ENCODE measurements at regions not wholly inside any gene's neighbourhood (a gene's known extent, or its start where the extent isn't known, plus 50 kb on each side); places are given as distances from the start of the nearest gene placed in this dataset.
"Not testable (repeated sequence)": the region's sequence is repeated elsewhere in the genome, so short reads cannot be mapped to it uniquely, and the experiment has no call there.

- no peaks in the 10 kb centered on the region for H3F3A ChIP-seq (ENCODE audit: control insufficient read depth, insufficient read depth)
- no peaks in the 10 kb centered on the region for H4K20me1 ChIP-seq (ENCODE audit: control insufficient read depth, insufficient read depth, low read depth, low read length)
- no peaks in the 10 kb centered on the region for H3K4me1 ChIP-seq (ENCODE audit: control insufficient read depth, low read length)
- no peaks in the 10 kb centered on the region for H3K36me3 ChIP-seq (ENCODE audit: control insufficient read depth, low read length)
- H3K4me2 ChIP-seq (ENCODE audit: low read length), result no peak overlapping the region
- no peak overlapping the region for H3K27ac ChIP-seq (ENCODE audit: low read depth, low read length)
- H3K79me2 ChIP-seq (ENCODE audit: control insufficient read depth, low read length), result no peaks in the 10 kb centered on the region
- H3K4me3 ChIP-seq (ENCODE audit: low read length), result no peak overlapping the region
- TF ChIP-seq, protein P1, sequence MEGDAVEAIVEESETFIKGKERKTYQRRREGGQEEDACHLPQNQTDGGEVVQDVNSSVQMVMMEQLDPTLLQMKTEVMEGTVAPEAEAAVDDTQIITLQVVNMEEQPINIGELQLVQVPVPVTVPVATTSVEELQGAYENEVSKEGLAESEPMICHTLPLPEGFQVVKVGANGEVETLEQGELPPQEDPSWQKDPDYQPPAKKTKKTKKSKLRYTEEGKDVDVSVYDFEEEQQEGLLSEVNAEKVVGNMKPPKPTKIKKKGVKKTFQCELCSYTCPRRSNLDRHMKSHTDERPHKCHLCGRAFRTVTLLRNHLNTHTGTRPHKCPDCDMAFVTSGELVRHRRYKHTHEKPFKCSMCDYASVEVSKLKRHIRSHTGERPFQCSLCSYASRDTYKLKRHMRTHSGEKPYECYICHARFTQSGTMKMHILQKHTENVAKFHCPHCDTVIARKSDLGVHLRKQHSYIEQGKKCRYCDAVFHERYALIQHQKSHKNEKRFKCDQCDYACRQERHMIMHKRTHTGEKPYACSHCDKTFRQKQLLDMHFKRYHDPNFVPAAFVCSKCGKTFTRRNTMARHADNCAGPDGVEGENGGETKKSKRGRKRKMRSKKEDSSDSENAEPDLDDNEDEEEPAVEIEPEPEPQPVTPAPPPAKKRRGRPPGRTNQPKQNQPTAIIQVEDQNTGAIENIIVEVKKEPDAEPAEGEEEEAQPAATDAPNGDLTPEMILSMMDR (IDR thresholded peaks at IDR 0.05; ENCODE audit: low read depth, low read length, poor library complexity, severe bottlenecking), result no peak
- TF ChIP-seq EZH2phosphoT487 (IDR thresholded peaks at IDR 0.05; ENCODE audit: borderline replicate concordance, low read length), result no peak
- H3K9me2 ChIP-seq (replicated peaks; ENCODE audit: control insufficient read depth, low read length), result no peaks in the 10 kb centered on the region
- no peaks in the 10 kb centered on the region for H3K9me3 ChIP-seq (ENCODE audit: control insufficient read depth, insufficient read depth, low read length)
- H3K27me3 ChIP-seq (ENCODE audit: control insufficient read depth, low read length), result no peaks in the 10 kb centered on the region
These were observed 124.6 kb downstream of the SHANK2 start for GRCh38 chr11:71127806-71128205.

DNA sequence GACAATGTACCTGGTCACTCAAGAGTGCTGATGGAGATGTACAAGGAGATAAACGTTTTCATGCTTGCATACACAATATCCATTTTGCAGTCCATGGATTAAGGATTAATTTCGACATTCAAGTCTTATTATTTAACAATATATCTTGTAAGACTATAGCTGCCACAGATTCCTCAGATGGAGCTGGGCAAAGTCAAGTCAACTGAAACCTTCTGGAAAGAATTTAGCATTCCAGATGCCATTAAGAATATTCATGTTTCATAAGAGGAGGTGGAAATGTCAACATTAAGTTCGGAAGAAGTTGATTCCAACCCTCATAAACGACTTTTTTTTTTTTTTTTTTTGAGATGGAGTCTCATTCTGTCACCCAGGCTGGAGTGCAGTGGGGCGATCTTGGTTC is 126.0 kb downstream of the SHANK2 start:
- not testable (repeated sequence) for H3K27me3 ChIP-seq (ENCODE audit: control insufficient read depth, low read length); H3K4me3 ChIP-seq (ENCODE audit: low read length)

DNA sequence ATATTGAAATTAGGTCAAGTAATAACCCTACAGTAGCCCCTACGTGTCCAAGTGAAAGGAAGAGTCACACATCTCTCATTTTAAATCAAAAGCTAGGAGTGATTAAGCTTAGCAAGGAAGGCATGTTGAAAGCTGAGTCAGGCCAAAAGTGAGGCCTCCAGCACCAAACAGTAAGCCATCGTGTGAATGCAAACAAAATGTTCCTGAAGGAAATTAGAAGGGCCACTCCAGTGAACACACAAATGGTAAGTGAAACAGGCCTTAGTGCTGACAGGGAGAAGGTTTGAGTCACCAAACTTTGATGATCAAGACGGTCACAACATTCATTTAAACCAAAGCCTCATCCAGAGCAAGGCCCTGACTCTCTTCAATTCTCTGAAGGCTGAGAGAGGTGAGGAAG is 127.2 kb downstream of the SHANK2 start:
- no peaks in the 10 kb centered on the region for H3K36me3 ChIP-seq (ENCODE audit: control insufficient read depth, low read length)
- no peaks in the 10 kb centered on the region for H3K9me3 ChIP-seq (ENCODE audit: control insufficient read depth, insufficient read depth, low read length)
- no peaks in the 10 kb centered on the region for H3K9me2 ChIP-seq (replicated peaks; ENCODE audit: control insufficient read depth, low read length)
- no peaks in the 10 kb centered on the region for H3K27me3 ChIP-seq (ENCODE audit: control insufficient read depth, low read length)
- H3K4me1 ChIP-seq (ENCODE audit: control insufficient read depth, low read length), result no peaks in the 10 kb centered on the region
- no peaks in the 10 kb centered on the region for H3F3A ChIP-seq (ENCODE audit: control insufficient read depth, insufficient read depth)
- H3K79me2 ChIP-seq (ENCODE audit: control insufficient read depth, low read length), result no peaks in the 10 kb centered on the region
- TF ChIP-seq, protein P1 (IDR thresholded peaks at IDR 0.05; ENCODE audit: low read depth, low read length, poor library complexity, severe bottlenecking), result no peak
- TF ChIP-seq EZH2phosphoT487 (IDR thresholded peaks at IDR 0.05; ENCODE audit: borderline replicate concordance, low read length), result no peak
- H4K20me1 ChIP-seq (ENCODE audit: control insufficient read depth, insufficient read depth, low read depth, low read length), result no peaks in the 10 kb centered on the region
- H3K4me2 ChIP-seq (ENCODE audit: low read length), result no peak overlapping the region
- H3K27ac ChIP-seq (ENCODE audit: low read depth, low read length), result no peak overlapping the region
- no peak overlapping the region for H3K4me3 ChIP-seq (ENCODE audit: low read length)

More for the DNA sequence above, 126.0 kb downstream of the SHANK2 start:
- not testable (repeated sequence) for H4K20me1 ChIP-seq (ENCODE audit: control insufficient read depth, insufficient read depth, low read depth, low read length); H3F3A ChIP-seq (ENCODE audit: control insufficient read depth, insufficient read depth); H3K9me2 ChIP-seq (replicated peaks; ENCODE audit: control insufficient read depth, low read length); H3K9me3 ChIP-seq (ENCODE audit: control insufficient read depth, insufficient read depth, low read length); H3K36me3 ChIP-seq (ENCODE audit: control insufficient read depth, low read length); H3K27ac ChIP-seq (ENCODE audit: low read depth, low read length); H3K79me2 ChIP-seq (ENCODE audit: control insufficient read depth, low read length); H3K4me1 ChIP-seq (ENCODE audit: control insufficient read depth, low read length); H3K4me2 ChIP-seq (ENCODE audit: low read length)

DNA sequence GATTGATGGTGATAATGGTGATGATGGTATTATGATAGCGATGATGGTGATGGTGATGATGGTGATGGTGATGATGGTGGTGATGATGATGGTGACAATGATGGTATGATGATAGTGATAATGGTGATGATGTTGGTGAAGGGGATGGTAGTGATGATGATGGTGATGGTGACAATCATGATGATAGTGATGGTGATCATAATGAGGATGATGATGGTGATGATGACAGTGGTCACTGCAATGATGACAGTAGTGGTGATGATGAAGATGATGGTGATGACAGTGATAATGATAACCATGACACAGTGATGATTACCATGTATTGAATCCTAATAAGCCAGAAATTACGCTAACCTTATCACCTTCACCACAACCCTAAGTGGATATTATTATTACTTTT is 128.2 kb downstream of the SHANK2 start:
- Histone ChIP-seq H3K79me2 (ENCODE audit: control insufficient read depth, low read length) (no peaks in the 10 kb centered on the region), H3K9me2 (replicated peaks; ENCODE audit: control insufficient read depth, low read length) (no peaks in the 10 kb centered on the region), H3K4me3 (ENCODE audit: low read length) (no peak overlapping the region), H3K27ac (ENCODE audit: low read depth, low read length) (no peak overlapping the region), H4K20me1 (ENCODE audit: control insufficient read depth, insufficient read depth, low read depth, low read length) (no peaks in the 10 kb centered on the region), H3K9me3 (ENCODE audit: control insufficient read depth, insufficient read depth, low read length) (no peaks in the 10 kb centered on the region), H3F3A (ENCODE audit: control insufficient read depth, insufficient read depth) (no peaks in the 10 kb centered on the region), H3K27me3 (ENCODE audit: control insufficient read depth, low read length) (no peaks in the 10 kb centered on the region), H3K4me1 (ENCODE audit: control insufficient read depth, low read length) (no peaks in the 10 kb centered on the region), H3K4me2 (ENCODE audit: low read length) (no peak overlapping the region), H3K36me3 (ENCODE audit: control insufficient read depth, low read length) (no peaks in the 10 kb centered on the region)
- TF ChIP-seq EZH2phosphoT487 (IDR thresholded peaks at IDR 0.05; ENCODE audit: borderline replicate concordance, low read length), result no peak
- TF ChIP-seq, protein P1 (IDR thresholded peaks at IDR 0.05; ENCODE audit: low read depth, low read length, poor library complexity, severe bottlenecking), result no peak

Measured in DOHH2 (cell line).